ENCODE measurements at regions not wholly inside any gene's neighbourhood (a gene's known extent, or its start where the extent isn't known, plus 50 kb on each side); places are given as distances from the start of the nearest gene placed in this dataset.

DNA sequence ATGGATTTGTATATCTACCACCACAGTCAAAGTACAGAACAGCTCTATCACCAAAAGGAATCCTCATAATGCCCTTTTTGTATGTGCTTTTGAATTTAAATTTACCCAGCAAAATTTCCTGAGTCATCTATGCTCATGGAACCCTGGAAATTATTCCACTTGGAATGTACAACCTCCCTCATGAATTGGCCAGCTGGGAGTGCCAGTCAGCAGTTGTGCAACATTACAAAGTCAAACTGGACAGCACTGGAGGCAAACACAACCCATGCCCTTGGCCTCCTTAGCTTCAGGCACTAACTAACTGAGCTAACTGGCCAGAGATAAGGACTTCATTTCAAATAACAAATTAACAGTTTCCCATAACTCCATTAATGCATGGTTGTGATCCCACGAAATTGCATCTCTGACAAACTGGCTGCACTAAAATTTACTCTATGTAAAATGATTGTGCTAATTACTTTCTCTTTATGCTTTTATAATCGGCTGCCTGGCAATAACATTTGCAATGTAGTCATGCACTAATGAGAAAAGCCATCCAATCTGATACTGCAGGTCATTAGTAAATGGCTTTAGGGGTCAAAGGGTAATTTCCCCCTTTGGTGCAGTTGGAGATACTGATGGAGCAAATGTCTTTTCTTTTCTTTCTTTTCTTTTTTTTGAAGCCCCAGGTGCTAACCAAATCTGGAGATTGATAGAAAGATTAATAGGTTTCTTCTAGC is 270.5 kb downstream of the ACTR3 start (continued):
- TF ChIP-seq ZNF670 (CRISPR knock-in tag; IDR thresholded peaks at IDR 0.05; ENCODE audit: borderline replicate concordance) (peak; percentile 67; the same call in 1 of the 2 replicates), ZNF652 (CRISPR knock-in tag; IDR thresholded peaks at IDR 0.05; ENCODE audit: borderline replicate concordance, low read depth) (no peak), ZFP36L2 (CRISPR knock-in tag; IDR thresholded peaks at IDR 0.05) (no peak), KDM1A (CRISPR knock-in tag; IDR thresholded peaks at IDR 0.05) (no peak), ZBTB38 (CRISPR knock-in tag; IDR thresholded peaks at IDR 0.05) (no peak), POLR2A (IDR thresholded peaks at IDR 0.05; ENCODE audit: insufficient read depth in 1 of 2, low read depth in 2 of 2, low read length in 2 of 2) (no peak), NFE2L1 (CRISPR knock-in tag; IDR thresholded peaks at IDR 0.05; ENCODE audit: borderline replicate concordance) (no peak), MTA3 (CRISPR knock-in tag; IDR thresholded peaks at IDR 0.05) (no peak), TARDBP (CRISPR knock-in tag; IDR thresholded peaks at IDR 0.05) (no peak; the same call in 1 of the 2 replicates), ZNF891 (CRISPR knock-in tag; IDR thresholded peaks at IDR 0.05) (no peak), PAX8 (CRISPR knock-in tag; IDR thresholded peaks at IDR 0.05; ENCODE audit: borderline replicate concordance) (no peak), PHF20 (CRISPR knock-in tag; IDR thresholded peaks at IDR 0.05) (no peak), SRSF9 (IDR thresholded peaks at IDR 0.05; ENCODE audit: borderline replicate concordance, insufficient read depth, low read depth, low read length, poor library complexity, severe bottlenecking) (no peak), ZSCAN9 (CRISPR knock-in tag; IDR thresholded peaks at IDR 0.05; ENCODE audit: borderline replicate concordance) (no peak), SRF (IDR thresholded peaks at IDR 0.05; ENCODE audit: low read depth, low read length) (no peak), ZNF496 (CRISPR knock-in tag; IDR thresholded peaks at IDR 0.05; ENCODE audit: insufficient replicate concordance) (no peak), MED1 (CRISPR knock-in tag; IDR thresholded peaks at IDR 0.05) (peak; percentile 56), TAF1 (CRISPR knock-in tag; IDR thresholded peaks at IDR 0.05) (no peak), NR2F6 (IDR thresholded peaks at IDR 0.05) (0 out of 2 replicates have a peak, but pooled peaks have one; percentile 33), NR2F6 (CRISPR knock-in tag; IDR thresholded peaks at IDR 0.05) (peak; percentile 48; the same call in 1 of the 2 replicates), CHCHD3 (CRISPR knock-in tag; IDR thresholded peaks at IDR 0.05) (no peak), MAF1 (CRISPR knock-in tag; IDR thresholded peaks at IDR 0.05; ENCODE audit: borderline replicate concordance) (no peak)
- TF ChIP-seq, protein P1, sequence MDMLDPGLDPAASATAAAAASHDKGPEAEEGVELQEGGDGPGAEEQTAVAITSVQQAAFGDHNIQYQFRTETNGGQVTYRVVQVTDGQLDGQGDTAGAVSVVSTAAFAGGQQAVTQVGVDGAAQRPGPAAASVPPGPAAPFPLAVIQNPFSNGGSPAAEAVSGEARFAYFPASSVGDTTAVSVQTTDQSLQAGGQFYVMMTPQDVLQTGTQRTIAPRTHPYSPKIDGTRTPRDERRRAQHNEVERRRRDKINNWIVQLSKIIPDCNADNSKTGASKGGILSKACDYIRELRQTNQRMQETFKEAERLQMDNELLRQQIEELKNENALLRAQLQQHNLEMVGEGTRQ (IDR thresholded peaks at IDR 0.05; ENCODE audit: low read depth, low read length) = no peak
- TF ChIP-seq, protein P1 (CRISPR knock-in tag; IDR thresholded peaks at IDR 0.05; ENCODE audit: borderline replicate concordance) = no peak
- TF ChIP-seq, protein P2, sequence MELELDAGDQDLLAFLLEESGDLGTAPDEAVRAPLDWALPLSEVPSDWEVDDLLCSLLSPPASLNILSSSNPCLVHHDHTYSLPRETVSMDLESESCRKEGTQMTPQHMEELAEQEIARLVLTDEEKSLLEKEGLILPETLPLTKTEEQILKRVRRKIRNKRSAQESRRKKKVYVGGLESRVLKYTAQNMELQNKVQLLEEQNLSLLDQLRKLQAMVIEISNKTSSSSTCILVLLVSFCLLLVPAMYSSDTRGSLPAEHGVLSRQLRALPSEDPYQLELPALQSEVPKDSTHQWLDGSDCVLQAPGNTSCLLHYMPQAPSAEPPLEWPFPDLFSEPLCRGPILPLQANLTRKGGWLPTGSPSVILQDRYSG (CRISPR knock-in tag; IDR thresholded peaks at IDR 0.05) = no peak
- TF ChIP-seq, protein P3, sequence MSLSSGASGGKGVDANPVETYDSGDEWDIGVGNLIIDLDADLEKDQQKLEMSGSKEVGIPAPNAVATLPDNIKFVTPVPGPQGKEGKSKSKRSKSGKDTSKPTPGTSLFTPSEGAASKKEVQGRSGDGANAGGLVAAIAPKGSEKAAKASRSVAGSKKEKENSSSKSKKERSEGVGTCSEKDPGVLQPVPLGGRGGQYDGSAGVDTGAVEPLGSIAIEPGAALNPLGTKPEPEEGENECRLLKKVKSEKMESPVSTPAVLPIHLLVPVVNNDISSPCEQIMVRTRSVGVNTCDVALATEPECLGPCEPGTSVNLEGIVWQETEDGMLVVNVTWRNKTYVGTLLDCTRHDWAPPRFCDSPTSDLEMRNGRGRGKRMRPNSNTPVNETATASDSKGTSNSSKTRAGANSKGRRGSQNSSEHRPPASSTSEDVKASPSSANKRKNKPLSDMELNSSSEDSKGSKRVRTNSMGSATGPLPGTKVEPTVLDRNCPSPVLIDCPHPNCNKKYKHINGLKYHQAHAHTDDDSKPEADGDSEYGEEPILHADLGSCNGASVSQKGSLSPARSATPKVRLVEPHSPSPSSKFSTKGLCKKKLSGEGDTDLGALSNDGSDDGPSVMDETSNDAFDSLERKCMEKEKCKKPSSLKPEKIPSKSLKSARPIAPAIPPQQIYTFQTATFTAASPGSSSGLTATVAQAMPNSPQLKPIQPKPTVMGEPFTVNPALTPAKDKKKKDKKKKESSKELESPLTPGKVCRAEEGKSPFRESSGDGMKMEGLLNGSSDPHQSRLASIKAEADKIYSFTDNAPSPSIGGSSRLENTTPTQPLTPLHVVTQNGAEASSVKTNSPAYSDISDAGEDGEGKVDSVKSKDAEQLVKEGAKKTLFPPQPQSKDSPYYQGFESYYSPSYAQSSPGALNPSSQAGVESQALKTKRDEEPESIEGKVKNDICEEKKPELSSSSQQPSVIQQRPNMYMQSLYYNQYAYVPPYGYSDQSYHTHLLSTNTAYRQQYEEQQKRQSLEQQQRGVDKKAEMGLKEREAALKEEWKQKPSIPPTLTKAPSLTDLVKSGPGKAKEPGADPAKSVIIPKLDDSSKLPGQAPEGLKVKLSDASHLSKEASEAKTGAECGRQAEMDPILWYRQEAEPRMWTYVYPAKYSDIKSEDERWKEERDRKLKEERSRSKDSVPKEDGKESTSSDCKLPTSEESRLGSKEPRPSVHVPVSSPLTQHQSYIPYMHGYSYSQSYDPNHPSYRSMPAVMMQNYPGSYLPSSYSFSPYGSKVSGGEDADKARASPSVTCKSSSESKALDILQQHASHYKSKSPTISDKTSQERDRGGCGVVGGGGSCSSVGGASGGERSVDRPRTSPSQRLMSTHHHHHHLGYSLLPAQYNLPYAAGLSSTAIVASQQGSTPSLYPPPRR (CRISPR knock-in tag; IDR thresholded peaks at IDR 0.05; ENCODE audit: borderline replicate concordance) = no peak
